Loucy (cell line): ENCODE measurements at regions not wholly inside any gene's neighbourhood (a gene's known extent, or its start where the extent isn't known, plus 50 kb on each side); places are given as distances from the start of the nearest gene placed in this dataset.

Experiments
- H2AFZ ChIP-seq: fragments of 200-600 bp; sonication (generic); 2 replicates; pipeline ENCODE4 v1.6.0; 2016; ENCODE audit warnings: antibody characterized with exemption, mild to moderate bottlenecking, low read length, moderate library complexity
- H3F3A ChIP-seq: fragments of 200-600 bp; 2 replicates; pipeline ENCODE4 v1.6.0; 2016; ENCODE audit warnings: antibody characterized with exemption, low read depth, mild to moderate bottlenecking
- H3K27me3 ChIP-seq: fragments of 200-600 bp; sonication (generic); 2 replicates; pipeline ENCODE4 v1.6.1; 2014; ENCODE audit warnings: low read length, mild to moderate bottlenecking; ENCODE audit not compliant: insufficient read depth, poor library complexity, severe bottlenecking
- H3K36me3 ChIP-seq: fragments of 200-600 bp; sonication (generic); 2 replicates; pipeline ENCODE4 v1.6.1; 2016; ENCODE audit warnings: low read length; ENCODE audit not compliant: insufficient read depth
- H3K4me1 ChIP-seq: fragments of 200-600 bp; sonication (generic); 2 replicates; pipeline ENCODE4 v1.5.1; 2014; ENCODE audit warnings: low read length, mild to moderate bottlenecking; ENCODE audit not compliant: insufficient read depth, poor library complexity, severe bottlenecking
- H3K4me2 ChIP-seq: fragments of 200-600 bp; sonication (generic); 2 replicates; pipeline ENCODE4 v1.6.0; 2014; ENCODE audit warnings: antibody characterized with exemption, low read length, low read depth, mild to moderate bottlenecking; ENCODE audit not compliant: poor library complexity, severe bottlenecking
- H3K4me3 ChIP-seq: fragments of 200-600 bp; sonication (generic); 2 replicates; pipeline ENCODE4 v1.5.1; 2014; ENCODE audit warnings: low read length, mild to moderate bottlenecking, mixed read lengths; ENCODE audit not compliant: poor library complexity, severe bottlenecking
- H3K79me2 ChIP-seq: fragments of 200-600 bp; sonication (generic); 2 replicates; pipeline ENCODE4 v1.6.1; 2014; ENCODE audit warnings: low read length; ENCODE audit not compliant: insufficient read depth
- H3K9ac ChIP-seq: fragments of 200-600 bp; sonication (generic); 2 replicates; pipeline ENCODE4 v1.6.0; 2014; ENCODE audit warnings: mild to moderate bottlenecking, low read depth, low read length, moderate library complexity; ENCODE audit not compliant: poor library complexity, severe bottlenecking
- H3K9me2 ChIP-seq: fragments of 200-600 bp; sonication (generic); replicated peaks from 2 replicates; pipeline ENCODE4 v1.6.1; 2016; ENCODE audit warnings: low read depth, low read length, mixed read lengths
- H3K9me3 ChIP-seq: fragments of 200-600 bp; sonication (generic); 2 replicates; pipeline ENCODE4 v1.6.1; 2014; ENCODE audit warnings: mild to moderate bottlenecking, antibody characterized with exemption, low read length, low read depth; ENCODE audit not compliant: insufficient read depth
- H4K20me1 ChIP-seq: fragments of 200-600 bp; sonication (generic); 2 replicates; pipeline ENCODE4 v1.6.0; 2014; ENCODE audit warnings: antibody characterized with exemption, low read length, mild to moderate bottlenecking; ENCODE audit not compliant: insufficient read depth, poor library complexity, severe bottlenecking
- EZH2phosphoT487 ChIP-seq: fragments of 200-600 bp; IDR thresholded peaks from 2 replicates; pipeline ENCODE4 v1.6.1; 2018; ENCODE audit warnings: antibody characterized with exemption, mild to moderate bottlenecking, moderate library complexity, borderline replicate concordance
- TF ChIP-seq, protein P1 (sequence below): fragments of 200-600 bp; sonication (generic); conservative IDR thresholded peaks from 2 replicates; pipeline ENCODE4 v1.5.1; 2014; ENCODE audit warnings: mild to moderate bottlenecking, antibody characterized with exemption, low read length

DNA sequence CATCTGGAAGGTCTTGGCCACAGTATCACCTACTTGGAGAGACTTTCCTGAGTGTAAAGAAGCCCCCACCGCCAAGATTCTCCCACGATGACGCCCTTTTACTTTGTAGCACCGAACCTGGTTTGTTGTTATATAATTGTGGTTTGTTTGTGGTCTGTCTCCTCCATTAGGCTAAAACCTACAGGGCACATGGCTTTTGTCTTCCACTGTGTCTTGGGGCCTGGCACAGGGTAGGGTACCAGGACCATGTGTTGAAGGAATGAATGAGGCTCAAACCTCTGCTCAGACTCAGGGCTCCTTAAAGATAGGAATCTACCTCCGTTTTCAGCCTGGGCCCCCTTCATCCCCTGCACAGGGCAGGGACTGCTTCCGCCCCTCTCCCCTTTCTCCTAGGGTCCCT is 59.4 kb upstream of the CCDC167 start:
- Histone ChIP-seq H2AFZ (no peak overlapping the region), H3K79me2 (no peaks in the 10 kb centered on the region), H3K4me1 (peaks cover 16% of the 10 kb centered on the region), H3K9me2 (no peaks in the 10 kb centered on the region), H4K20me1 (no peaks in the 10 kb centered on the region), H3F3A (no peaks in the 10 kb centered on the region), H3K36me3 (no peaks in the 10 kb centered on the region), H3K9me3 (no peaks in the 10 kb centered on the region), H3K9ac (no peak overlapping the region), H3K27me3 (no peaks in the 10 kb centered on the region), H3K4me2 (no peak overlapping the region), H3K4me3 (no peak overlapping the region)
- no peak for TF ChIP-seq EZH2phosphoT487
- TF ChIP-seq, protein P1, sequence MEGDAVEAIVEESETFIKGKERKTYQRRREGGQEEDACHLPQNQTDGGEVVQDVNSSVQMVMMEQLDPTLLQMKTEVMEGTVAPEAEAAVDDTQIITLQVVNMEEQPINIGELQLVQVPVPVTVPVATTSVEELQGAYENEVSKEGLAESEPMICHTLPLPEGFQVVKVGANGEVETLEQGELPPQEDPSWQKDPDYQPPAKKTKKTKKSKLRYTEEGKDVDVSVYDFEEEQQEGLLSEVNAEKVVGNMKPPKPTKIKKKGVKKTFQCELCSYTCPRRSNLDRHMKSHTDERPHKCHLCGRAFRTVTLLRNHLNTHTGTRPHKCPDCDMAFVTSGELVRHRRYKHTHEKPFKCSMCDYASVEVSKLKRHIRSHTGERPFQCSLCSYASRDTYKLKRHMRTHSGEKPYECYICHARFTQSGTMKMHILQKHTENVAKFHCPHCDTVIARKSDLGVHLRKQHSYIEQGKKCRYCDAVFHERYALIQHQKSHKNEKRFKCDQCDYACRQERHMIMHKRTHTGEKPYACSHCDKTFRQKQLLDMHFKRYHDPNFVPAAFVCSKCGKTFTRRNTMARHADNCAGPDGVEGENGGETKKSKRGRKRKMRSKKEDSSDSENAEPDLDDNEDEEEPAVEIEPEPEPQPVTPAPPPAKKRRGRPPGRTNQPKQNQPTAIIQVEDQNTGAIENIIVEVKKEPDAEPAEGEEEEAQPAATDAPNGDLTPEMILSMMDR, result no peak

DNA sequence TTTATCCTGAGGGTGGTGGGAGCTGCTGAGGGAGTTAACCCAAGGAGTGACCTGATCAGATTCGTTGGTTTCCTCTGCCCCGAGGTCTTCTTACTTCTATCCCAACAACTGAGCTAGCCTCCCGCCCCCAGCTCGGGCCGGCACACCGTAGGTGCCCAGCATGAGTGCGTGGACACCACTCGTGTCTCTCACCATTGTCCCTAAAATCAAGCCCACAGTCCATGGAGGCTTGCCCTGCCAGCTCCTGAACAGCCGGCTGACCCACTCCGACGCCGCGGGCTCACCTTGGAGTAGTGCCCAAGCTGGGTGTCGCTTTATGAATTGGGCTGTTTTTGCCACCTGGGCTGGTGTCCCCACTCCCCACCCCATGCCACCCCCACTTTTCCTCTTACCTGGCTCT is 59.0 kb upstream of the CCDC167 start:
- no peaks in the 10 kb centered on the region for H4K20me1 ChIP-seq
- H3K27me3 ChIP-seq, result no peaks in the 10 kb centered on the region
- H3K79me2 ChIP-seq, result no peaks in the 10 kb centered on the region
- no peak overlapping the region for H3K9ac ChIP-seq
- no peaks in the 10 kb centered on the region for H3K9me3 ChIP-seq
- H3K4me2 ChIP-seq, result no peak overlapping the region
- no peaks in the 10 kb centered on the region for H3K36me3 ChIP-seq
- H3K4me1 ChIP-seq, result peaks cover 16% of the 10 kb centered on the region
- H2AFZ ChIP-seq, result no peak overlapping the region
- no peaks in the 10 kb centered on the region for H3F3A ChIP-seq
- no peak for TF ChIP-seq EZH2phosphoT487
- TF ChIP-seq, protein P1, result no peak
- no peak overlapping the region for H3K4me3 ChIP-seq
- no peaks in the 10 kb centered on the region for H3K9me2 ChIP-seq

DNA sequence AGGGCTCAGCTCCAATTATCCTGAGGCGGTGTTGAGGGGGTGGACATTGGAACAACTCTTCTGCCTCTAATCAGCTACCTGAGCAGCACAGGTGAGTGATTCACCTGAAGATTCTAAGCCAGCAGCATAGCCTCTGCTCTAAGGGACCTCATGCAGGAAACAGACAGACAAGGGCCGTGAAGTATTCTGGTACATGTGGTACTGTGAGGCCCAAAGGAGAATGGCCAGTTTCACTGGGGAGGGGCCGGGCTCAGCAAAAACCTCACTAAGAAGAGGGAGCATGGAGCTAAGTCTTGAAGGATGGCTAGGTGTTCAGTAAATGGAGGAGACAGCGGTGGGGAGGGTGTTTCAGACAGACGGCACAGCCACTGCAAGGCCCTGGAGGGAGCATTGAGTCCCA is 58.5 kb upstream of the CCDC167 start:
- Histone ChIP-seq H4K20me1 (no peaks in the 10 kb centered on the region), H2AFZ (no peak overlapping the region), H3F3A (no peaks in the 10 kb centered on the region), H3K27me3 (no peaks in the 10 kb centered on the region), H3K9ac (no peak overlapping the region), H3K36me3 (no peaks in the 10 kb centered on the region), H3K9me3 (no peaks in the 10 kb centered on the region), H3K4me2 (no peak overlapping the region), H3K4me1 (peaks cover 16% of the 10 kb centered on the region), H3K9me2 (no peaks in the 10 kb centered on the region), H3K79me2 (no peaks in the 10 kb centered on the region), H3K4me3 (no peak overlapping the region)
- TF ChIP-seq EZH2phosphoT487, result no peak
- TF ChIP-seq, protein P1, result no peak
